ENCODE measurements at regions not wholly inside any gene's neighbourhood (a gene's known extent, or its start where the extent isn't known, plus 50 kb on each side); places are given as distances from the start of the nearest gene placed in this dataset.

- TF ChIP-seq FOS (IDR thresholded peaks at IDR 0.05; ENCODE audit: borderline replicate concordance, extremely low read depth, insufficient read length) (no peak), IKZF1 (conservative IDR thresholded peaks at IDR 0.05) (peak; percentile 49; the same call in 1 of the 2 replicates), NR2F1 (conservative IDR thresholded peaks at IDR 0.05) (no peak), HSF1 (IDR thresholded peaks at IDR 0.05; ENCODE audit: low read depth, low read length) (no peak), SKIL (IDR thresholded peaks at IDR 0.05; ENCODE audit: low read depth, poor library complexity, severe bottlenecking) (no peak)
These were observed 202.7 kb downstream of the BCL11A start (continued) for GRCh38 chr2:60350791-60351190.

- intact Hi-C loops (cut with micrococcal nuclease; ENCODE audit: unreplicated experiment) (no loop called here), in situ Hi-C loops (cut with MboI) (no loop called here)
- Histone ChIP-seq H3K27ac (ENCODE audit: control insufficient read depth, insufficient read depth) (no peak overlapping the region), H3K4me3 (no peak overlapping the region), H3K4me2 (ENCODE audit: control insufficient read depth, insufficient read depth) (no peak overlapping the region), H3K9me3 (replicated peaks; ENCODE audit: control insufficient read depth, insufficient read depth, low read length) (no peaks in the 10 kb centered on the region; the same call in 1 of the 3 replicates), H3K36me3 (ENCODE audit: control insufficient read depth in 2 of 2, insufficient read depth in 2 of 2, low read length in 1 of 2) (no peaks in the 10 kb centered on the region), H2AFZ (ENCODE audit: control insufficient read depth, low read depth, low read length) (no peak overlapping the region), H3K27me3 (replicated peaks in 1 of 2; ENCODE audit: control insufficient read depth in 2 of 2, insufficient read depth in 2 of 2, low read length in 1 of 2) (no peaks in the 10 kb centered on the region), H3K9ac (ENCODE audit: control insufficient read depth, insufficient read depth, low read length) (no peak overlapping the region), H3K79me2 (ENCODE audit: control insufficient read depth, insufficient read depth, low read length) (peaks cover 1% of the 10 kb centered on the region; the same call in 1 of the 2 replicates), H4K20me1 (ENCODE audit: control insufficient read depth, insufficient read depth) (no peaks in the 10 kb centered on the region), H3K4me1 (ENCODE audit: control insufficient read depth, insufficient read depth, low read length) (peaks cover 29% of the 10 kb centered on the region)
- no peak for FAIRE-seq
- no peak for ATAC-seq
- RAD21 ChIA-PET (ENCODE audit: unreplicated experiment) = no interaction called here
- DNase-seq (ENCODE audit: low read depth, low spot score) = no peak
- POLR2A ChIA-PET = no interaction called here
- CTCF ChIA-PET = no interaction called here
- no TSS peak for BruUV-seq (replicated peaks)
- SMC1A ChIA-PET (ENCODE audit: uncharacterized antibody, unreplicated experiment) = no interaction called here
- 77% methylated on average over 5 of the region's 5 CpGs for WGBS (ENCODE audit: insufficient coverage, insufficient replicate concordance, low lambda C conversion rate, missing lambda C conversion rate)
- TF ChIP-seq CHD4 (IDR thresholded peaks at IDR 0.05) (no peak), RBBP5 (conservative IDR thresholded peaks at IDR 0.05) (no peak), SUPT20H (IDR thresholded peaks at IDR 0.05; ENCODE audit: borderline replicate concordance, control insufficient read depth, low read depth, low read length) (no peak), BHLHE40 (IDR thresholded peaks at IDR 0.05; ENCODE audit: borderline replicate concordance in 1 of 2, low read depth in 2 of 2, low read length in 1 of 2) (no peak), TCF12 (IDR thresholded peaks at IDR 0.05; ENCODE audit: low read depth, low read length) (no peak), ZNF24 (IDR thresholded peaks at IDR 0.05) (no peak), STAT3 (IDR thresholded peaks at IDR 0.05; ENCODE audit: low read depth, low read length) (no peak), NRF1 (conservative IDR thresholded peaks at IDR 0.05; ENCODE audit: low read depth, low read length) (no peak), ZNF207 (IDR thresholded peaks at IDR 0.05; ENCODE audit: borderline replicate concordance) (no peak), SUZ12 (IDR thresholded peaks at IDR 0.05; ENCODE audit: unreplicated experiment) (no peak), NR2F1 (conservative IDR thresholded peaks at IDR 0.05) (no peak), BRCA1 (IDR thresholded peaks at IDR 0.05; ENCODE audit: low read depth, low read length) (no peak), NKRF (conservative IDR thresholded peaks at IDR 0.05) (no peak), MEF2A (IDR thresholded peaks at IDR 0.05; ENCODE audit: insufficient read depth, low read depth, low read length) (no peak)
These were observed 205.7 kb downstream of the BCL11A start for GRCh38 chr2:60347781-60348180.

Data from GM12878 (cell line).